OCI-LY7 (cell line): ENCODE measurements at regions not wholly inside any gene's neighbourhood (a gene's known extent, or its start where the extent isn't known, plus 50 kb on each side); places are given as distances from the start of the nearest gene placed in this dataset.

Experiments used
- EZH2phosphoT487 ChIP-seq: fragments of 200-600 bp; sonication (generic); IDR thresholded peaks from 2 replicates; pipeline ENCODE4 v1.6.1; 2018; ENCODE audit warnings: low read depth, borderline replicate concordance, mild to moderate bottlenecking, mixed run types, antibody characterized with exemption, low read length, moderate library complexity, mixed read lengths
- TF ChIP-seq, protein P1 (sequence below): fragments of 200-600 bp; sonication (generic); conservative IDR thresholded peaks from 2 replicates; pipeline ENCODE4 v1.5.1; 2014; ENCODE audit warnings: mild to moderate bottlenecking, antibody characterized with exemption, low read length, moderate library complexity, mixed read lengths

DNA sequence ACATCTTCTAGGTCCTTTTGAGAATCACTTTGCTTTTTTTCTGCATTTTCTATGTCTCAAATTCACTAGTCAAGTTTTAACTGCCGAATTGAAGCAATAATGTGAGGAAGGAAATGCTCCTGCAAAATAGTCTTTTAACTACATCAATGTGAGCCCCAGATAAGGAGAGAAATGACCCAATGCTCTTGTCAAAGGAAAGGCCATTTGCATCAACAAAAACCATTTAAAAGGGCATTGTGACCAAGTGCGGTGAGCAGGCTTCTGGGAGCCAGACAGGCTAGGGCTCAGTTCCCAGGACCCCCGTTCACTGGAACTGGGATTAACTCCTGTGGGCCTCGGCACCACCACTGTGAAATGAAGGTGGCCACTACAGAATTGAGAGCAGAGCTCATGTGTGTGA lies 127.9 kb upstream of the EEPD1 start:
- TF ChIP-seq, protein P1, sequence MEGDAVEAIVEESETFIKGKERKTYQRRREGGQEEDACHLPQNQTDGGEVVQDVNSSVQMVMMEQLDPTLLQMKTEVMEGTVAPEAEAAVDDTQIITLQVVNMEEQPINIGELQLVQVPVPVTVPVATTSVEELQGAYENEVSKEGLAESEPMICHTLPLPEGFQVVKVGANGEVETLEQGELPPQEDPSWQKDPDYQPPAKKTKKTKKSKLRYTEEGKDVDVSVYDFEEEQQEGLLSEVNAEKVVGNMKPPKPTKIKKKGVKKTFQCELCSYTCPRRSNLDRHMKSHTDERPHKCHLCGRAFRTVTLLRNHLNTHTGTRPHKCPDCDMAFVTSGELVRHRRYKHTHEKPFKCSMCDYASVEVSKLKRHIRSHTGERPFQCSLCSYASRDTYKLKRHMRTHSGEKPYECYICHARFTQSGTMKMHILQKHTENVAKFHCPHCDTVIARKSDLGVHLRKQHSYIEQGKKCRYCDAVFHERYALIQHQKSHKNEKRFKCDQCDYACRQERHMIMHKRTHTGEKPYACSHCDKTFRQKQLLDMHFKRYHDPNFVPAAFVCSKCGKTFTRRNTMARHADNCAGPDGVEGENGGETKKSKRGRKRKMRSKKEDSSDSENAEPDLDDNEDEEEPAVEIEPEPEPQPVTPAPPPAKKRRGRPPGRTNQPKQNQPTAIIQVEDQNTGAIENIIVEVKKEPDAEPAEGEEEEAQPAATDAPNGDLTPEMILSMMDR: no peak
- no peak for TF ChIP-seq EZH2phosphoT487
